Tibial nerve (tissue), 4 donors: ENCODE measurements at regions not wholly inside any gene's neighbourhood (a gene's known extent, or its start where the extent isn't known, plus 50 kb on each side); places are given as distances from the start of the nearest gene placed in this dataset.

Experiments used
- EP300 ChIP-seq, 2 donors: sonication (generic); formaldehyde crosslinking; IDR thresholded peaks; one replicate each; pipeline ENCODE4 v1.6.1; 2017; ENCODE audit warnings: antibody characterized with exemption in 2 of 2, mild to moderate bottlenecking in 1 of 2
- POLR2A ChIP-seq, 2 donors: fragments of 450-650 bp; IDR thresholded peaks; one replicate each; pipeline ENCODE4 v1.6.1; 2017; ENCODE audit warnings: antibody characterized with exemption in 2 of 2, mild to moderate bottlenecking in 2 of 2, moderate library complexity in 2 of 2
- TF ChIP-seq, protein P1 (sequence below), 5 experiments: fragments of 200-600 bp in 3 of 5; fragments of 450-650 bp in 2 of 5; sonication (generic) in 3 of 5; IDR thresholded peaks; one replicate each; pipeline ENCODE4 v1.5.1; 2016 to 2019; ENCODE audit warnings: antibody characterized with exemption in 5 of 5, mild to moderate bottlenecking in 3 of 5, moderate library complexity in 2 of 5

- TF ChIP-seq, protein P1, sequence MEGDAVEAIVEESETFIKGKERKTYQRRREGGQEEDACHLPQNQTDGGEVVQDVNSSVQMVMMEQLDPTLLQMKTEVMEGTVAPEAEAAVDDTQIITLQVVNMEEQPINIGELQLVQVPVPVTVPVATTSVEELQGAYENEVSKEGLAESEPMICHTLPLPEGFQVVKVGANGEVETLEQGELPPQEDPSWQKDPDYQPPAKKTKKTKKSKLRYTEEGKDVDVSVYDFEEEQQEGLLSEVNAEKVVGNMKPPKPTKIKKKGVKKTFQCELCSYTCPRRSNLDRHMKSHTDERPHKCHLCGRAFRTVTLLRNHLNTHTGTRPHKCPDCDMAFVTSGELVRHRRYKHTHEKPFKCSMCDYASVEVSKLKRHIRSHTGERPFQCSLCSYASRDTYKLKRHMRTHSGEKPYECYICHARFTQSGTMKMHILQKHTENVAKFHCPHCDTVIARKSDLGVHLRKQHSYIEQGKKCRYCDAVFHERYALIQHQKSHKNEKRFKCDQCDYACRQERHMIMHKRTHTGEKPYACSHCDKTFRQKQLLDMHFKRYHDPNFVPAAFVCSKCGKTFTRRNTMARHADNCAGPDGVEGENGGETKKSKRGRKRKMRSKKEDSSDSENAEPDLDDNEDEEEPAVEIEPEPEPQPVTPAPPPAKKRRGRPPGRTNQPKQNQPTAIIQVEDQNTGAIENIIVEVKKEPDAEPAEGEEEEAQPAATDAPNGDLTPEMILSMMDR (IDR thresholded peaks at IDR 0.05) = no peak
- TF ChIP-seq POLR2A (IDR thresholded peaks at IDR 0.05) (no peak), EP300 (IDR thresholded peaks at IDR 0.05) (no peak)
Observed at GRCh38 chr4:110867981-110868720, 245.3 kb upstream of the PITX2 start.
